Mesodermal cell (in vitro differentiated cells): ENCODE measurements at regions not wholly inside any gene's neighbourhood (a gene's known extent, or its start where the extent isn't known, plus 50 kb on each side); places are given as distances from the start of the nearest gene placed in this dataset.
"Not testable (repeated sequence)": the region's sequence is repeated elsewhere in the genome, so short reads cannot be mapped to it uniquely, and the experiment has no call there.

Source experiments
- H3K27ac ChIP-seq: 2 replicates; pipeline ENCODE4 v1.7.0; 2013; ENCODE audit warnings: mild to moderate bottlenecking, low read depth, low read length, moderate library complexity; ENCODE audit not compliant: severe bottlenecking
- H3K36me3 ChIP-seq: 2 replicates; pipeline ENCODE4 v1.7.1; 2013; ENCODE audit warnings: mild to moderate bottlenecking, low read length, moderate library complexity; ENCODE audit not compliant: control insufficient read depth, insufficient read depth
- H3K4me1 ChIP-seq: one replicate; pipeline ENCODE4 v1.7.1; 2013; ENCODE audit warnings: mild to moderate bottlenecking, low read length; ENCODE audit not compliant: insufficient read depth, control insufficient read depth, poor library complexity, severe bottlenecking
- H3K4me3 ChIP-seq: 2 replicates; pipeline ENCODE4 v1.7.0; 2013; ENCODE audit warnings: low read length, control low read depth, mild to moderate bottlenecking; ENCODE audit not compliant: insufficient read depth, poor library complexity, severe bottlenecking; ENCODE audit errors: extremely low read depth
- H3K9me3 ChIP-seq: 2 replicates; pipeline ENCODE4 v1.7.1; 2013; ENCODE audit warnings: mild to moderate bottlenecking, low read length, moderate library complexity; ENCODE audit not compliant: control insufficient read depth
- WGBS, 2 experiments: methylation state at CpG; one replicate each; pipeline ENCODE4 v1.1.5; 2013; ENCODE audit warnings: missing lambda C conversion rate in 2 of 2; ENCODE audit not compliant: insufficient coverage in 2 of 2; 5-methylcytosine and 5-hydroxymethylcytosine counted together

GRCh38 chr18:60248336-60249330 lies 123.9 kb downstream of the MC4R start:
- no peak overlapping the region for H3K27ac ChIP-seq
- H3K4me1 ChIP-seq, result no peaks in the 10 kb centered on the region
- no peaks in the 10 kb centered on the region for H3K9me3 ChIP-seq
- H3K36me3 ChIP-seq, result no peaks in the 10 kb centered on the region
- WGBS, 2 experiments, result 100% methylated on average over 1 of the region's 2 CpGs
- no peak overlapping the region for H3K4me3 ChIP-seq

GRCh38 chr18:60247103-60247502 lies 125.5 kb downstream of the MC4R start:
- Histone ChIP-seq H3K9me3 (no peaks in the 10 kb centered on the region), H3K27ac (no peak overlapping the region), H3K4me3 (no peak overlapping the region), H3K36me3 (no peaks in the 10 kb centered on the region), H3K4me1 (no peaks in the 10 kb centered on the region)
- WGBS, 2 experiments, result 100% methylated on average over 1 of the region's 3 CpGs; no CpG with 5 or more reads in 1 of the 2 experiments

- no peaks in the 10 kb centered on the region for H3K36me3 ChIP-seq
- WGBS, 2 experiments, result 80 to 100% methylated on average over 1 of the region's 1 CpG
- no peaks in the 10 kb centered on the region for H3K9me3 ChIP-seq
- H3K4me1 ChIP-seq, result no peaks in the 10 kb centered on the region
- H3K27ac ChIP-seq, result no peak overlapping the region
- no peak overlapping the region for H3K4me3 ChIP-seq
Measured at GRCh38 chr18:60246606-60247005, 126.0 kb downstream of the MC4R start.

GRCh38 chr18:60245096-60245495 lies 127.5 kb downstream of the MC4R start:
- Histone ChIP-seq H3K9me3 (no peaks in the 10 kb centered on the region), H3K27ac (no peak overlapping the region), H3K4me1 (no peaks in the 10 kb centered on the region), H3K4me3 (no peak overlapping the region), H3K36me3 (no peaks in the 10 kb centered on the region)
- 83 to 84% methylated on average over 2 to 3 of the region's 5 CpGs for WGBS, 2 experiments

GRCh38 chr18:60239024-60239710 lies 133.4 kb downstream of the MC4R start:
- H3K27ac ChIP-seq, H3K36me3 ChIP-seq, H3K9me3 ChIP-seq, H3K4me1 ChIP-seq, H3K4me3 ChIP-seq: not testable (repeated sequence)
- 86 to 89% methylated on average over 2 to 3 of the region's 4 CpGs for WGBS, 2 experiments

GRCh38 chr18:60235164-60235563 lies 137.4 kb downstream of the MC4R start:
- Histone ChIP-seq H3K27ac (no peak overlapping the region), H3K4me1 (no peaks in the 10 kb centered on the region), H3K36me3 (no peaks in the 10 kb centered on the region), H3K4me3 (no peak overlapping the region), H3K9me3 (no peaks in the 10 kb centered on the region)
- WGBS, 2 experiments, result 84 to 87% methylated on average over 3 of the region's 3 CpGs

- no peaks in the 10 kb centered on the region for H3K36me3 ChIP-seq
- no peak overlapping the region for H3K27ac ChIP-seq
- H3K9me3 ChIP-seq, result no peaks in the 10 kb centered on the region
- H3K4me1 ChIP-seq, result no peaks in the 10 kb centered on the region
- H3K4me3 ChIP-seq, result no peak overlapping the region
Measured at GRCh38 chr18:60232541-60232940, 140.0 kb downstream of the MC4R start.

GRCh38 chr18:60228609-60229595 lies 143.7 kb downstream of the MC4R start:
- H3K27ac ChIP-seq, result no peak overlapping the region
- H3K4me1 ChIP-seq, result no peaks in the 10 kb centered on the region
- WGBS, 2 experiments, result 76 to 90% methylated on average over 5 of the region's 8 CpGs
- no peak overlapping the region for H3K4me3 ChIP-seq
- H3K36me3 ChIP-seq, result no peaks in the 10 kb centered on the region
- H3K9me3 ChIP-seq, result no peaks in the 10 kb centered on the region

GRCh38 chr18:60215432-60215831 lies 157.1 kb downstream of the MC4R start:
- no peaks in the 10 kb centered on the region for H3K4me1 ChIP-seq
- 86% methylated on average over 3 to 4 of the region's 5 CpGs for WGBS, 2 experiments
- H3K36me3 ChIP-seq, result no peaks in the 10 kb centered on the region
- no peak overlapping the region for H3K27ac ChIP-seq
- no peak overlapping the region for H3K4me3 ChIP-seq
- H3K9me3 ChIP-seq, result no peaks in the 10 kb centered on the region

- Histone ChIP-seq H3K36me3 (no peaks in the 10 kb centered on the region), H3K4me3 (no peak overlapping the region), H3K9me3 (no peaks in the 10 kb centered on the region), H3K27ac (no peak overlapping the region), H3K4me1 (no peaks in the 10 kb centered on the region)
- no CpG with 5 or more reads among the region's 1 CpG for WGBS, 2 experiments
Measured at GRCh38 chr18:60209042-60209441, 163.5 kb downstream of the MC4R start.
